K562 (cell line): ENCODE measurements at regions not wholly inside any gene's neighbourhood (a gene's known extent, or its start where the extent isn't known, plus 50 kb on each side); places are given as distances from the start of the nearest gene placed in this dataset.

ENCODE experiments used
- BMI1 ChIP-seq: fragments of 150-350 bp; IDR thresholded peaks from 2 replicates; pipeline ENCODE4 v1.6.1; 2014; ENCODE audit warnings: low read length
- LCOR ChIP-seq: sonication (generic); formaldehyde crosslinking; IDR thresholded peaks from 2 replicates; pipeline ENCODE4 v1.8.0; 2022; ENCODE audit warnings: mild to moderate bottlenecking, missing genetic modification reagents
- PRPF4 ChIP-seq: fragments of 200-400 bp; formaldehyde crosslinking; IDR thresholded peaks from one replicate; pipeline ENCODE4 v1.6.1; 2017; ENCODE audit warnings: low read length, low read depth, mild to moderate bottlenecking; ENCODE audit not compliant: insufficient read depth, poor library complexity, severe bottlenecking
- RNF2 ChIP-seq: sonication (generic); IDR thresholded peaks from 2 replicates; pipeline ENCODE4 v1.6.1; 2016
- ZC3H8 ChIP-seq: fragments of 450-650 bp; IDR thresholded peaks from 2 replicates; pipeline ENCODE4 v1.6.1; 2017
- TF ChIP-seq, protein P1 (sequence below): fragments of 250-450 bp; sonication (Bioruptor Pico); IDR thresholded peaks from 2 replicates; pipeline ENCODE4 v1.6.1; 2021; ENCODE audit warnings: mild to moderate bottlenecking
- TF ChIP-seq, protein P2 (sequence below), 2 experiments: fragments of 450-650 bp in 1 of 2; sonication (generic) in 1 of 2; formaldehyde crosslinking; conservative IDR thresholded peaks; 2 replicates each; pipeline versions ENCODE4 v1.4.0 to v1.8.1; 2020 to 2022; ENCODE audit warnings: mild to moderate bottlenecking in 1 of 2, missing genetic modification reagents in 1 of 2
- TF ChIP-seq, protein P3 (sequence below): fragments of 200-600 bp; sonication (generic); IDR thresholded peaks from one replicate; pipeline ENCODE4 v1.6.1; 2012; ENCODE audit warnings: mild to moderate bottlenecking, low read depth, low read length, inconsistent platforms

DNA sequence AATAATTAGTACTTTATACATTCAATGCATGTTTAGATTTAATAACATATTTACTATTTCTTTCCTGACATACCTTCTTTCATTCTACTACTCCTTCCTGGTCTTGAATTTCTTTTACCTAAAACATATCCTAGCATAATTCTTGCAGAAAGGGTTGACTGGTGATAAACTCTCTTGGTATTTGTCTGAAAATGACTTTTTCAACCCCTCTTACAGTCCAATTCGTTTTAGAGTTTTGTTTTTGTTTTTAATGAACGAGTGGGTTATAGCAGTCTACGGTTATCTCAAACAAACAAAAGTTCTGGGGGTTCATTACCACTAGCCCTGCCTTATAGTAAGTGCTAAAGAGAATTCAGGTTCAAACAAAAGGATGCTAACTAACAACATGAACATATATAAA, 69.6 kb upstream of the ALDH1B1 start (continued):
- TF ChIP-seq, protein P1, sequence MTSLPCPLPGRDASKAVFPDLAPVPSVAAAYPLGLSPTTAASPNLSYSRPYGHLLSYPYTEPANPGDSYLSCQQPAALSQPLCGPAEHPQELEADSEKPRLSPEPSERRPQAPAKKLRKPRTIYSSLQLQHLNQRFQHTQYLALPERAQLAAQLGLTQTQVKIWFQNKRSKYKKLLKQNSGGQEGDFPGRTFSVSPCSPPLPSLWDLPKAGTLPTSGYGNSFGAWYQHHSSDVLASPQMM (CRISPR knock-in tag) = no peak
- TF ChIP-seq ZC3H8 (no peak), BMI1 (peak; percentile 28; the same call in 1 of the 2 replicates), LCOR (CRISPR knock-in tag) (no peak), PRPF4 (no peak), RNF2 (peak; percentile 39; the same call in 1 of the 2 replicates)
- TF ChIP-seq, protein P2, sequence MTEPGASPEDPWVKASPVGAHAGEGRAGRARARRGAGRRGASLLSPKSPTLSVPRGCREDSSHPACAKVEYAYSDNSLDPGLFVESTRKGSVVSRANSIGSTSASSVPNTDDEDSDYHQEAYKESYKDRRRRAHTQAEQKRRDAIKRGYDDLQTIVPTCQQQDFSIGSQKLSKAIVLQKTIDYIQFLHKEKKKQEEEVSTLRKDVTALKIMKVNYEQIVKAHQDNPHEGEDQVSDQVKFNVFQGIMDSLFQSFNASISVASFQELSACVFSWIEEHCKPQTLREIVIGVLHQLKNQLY (CRISPR knock-in tag; conservative IDR thresholded peaks at IDR 0.05) = no peak
- TF ChIP-seq, protein P3, sequence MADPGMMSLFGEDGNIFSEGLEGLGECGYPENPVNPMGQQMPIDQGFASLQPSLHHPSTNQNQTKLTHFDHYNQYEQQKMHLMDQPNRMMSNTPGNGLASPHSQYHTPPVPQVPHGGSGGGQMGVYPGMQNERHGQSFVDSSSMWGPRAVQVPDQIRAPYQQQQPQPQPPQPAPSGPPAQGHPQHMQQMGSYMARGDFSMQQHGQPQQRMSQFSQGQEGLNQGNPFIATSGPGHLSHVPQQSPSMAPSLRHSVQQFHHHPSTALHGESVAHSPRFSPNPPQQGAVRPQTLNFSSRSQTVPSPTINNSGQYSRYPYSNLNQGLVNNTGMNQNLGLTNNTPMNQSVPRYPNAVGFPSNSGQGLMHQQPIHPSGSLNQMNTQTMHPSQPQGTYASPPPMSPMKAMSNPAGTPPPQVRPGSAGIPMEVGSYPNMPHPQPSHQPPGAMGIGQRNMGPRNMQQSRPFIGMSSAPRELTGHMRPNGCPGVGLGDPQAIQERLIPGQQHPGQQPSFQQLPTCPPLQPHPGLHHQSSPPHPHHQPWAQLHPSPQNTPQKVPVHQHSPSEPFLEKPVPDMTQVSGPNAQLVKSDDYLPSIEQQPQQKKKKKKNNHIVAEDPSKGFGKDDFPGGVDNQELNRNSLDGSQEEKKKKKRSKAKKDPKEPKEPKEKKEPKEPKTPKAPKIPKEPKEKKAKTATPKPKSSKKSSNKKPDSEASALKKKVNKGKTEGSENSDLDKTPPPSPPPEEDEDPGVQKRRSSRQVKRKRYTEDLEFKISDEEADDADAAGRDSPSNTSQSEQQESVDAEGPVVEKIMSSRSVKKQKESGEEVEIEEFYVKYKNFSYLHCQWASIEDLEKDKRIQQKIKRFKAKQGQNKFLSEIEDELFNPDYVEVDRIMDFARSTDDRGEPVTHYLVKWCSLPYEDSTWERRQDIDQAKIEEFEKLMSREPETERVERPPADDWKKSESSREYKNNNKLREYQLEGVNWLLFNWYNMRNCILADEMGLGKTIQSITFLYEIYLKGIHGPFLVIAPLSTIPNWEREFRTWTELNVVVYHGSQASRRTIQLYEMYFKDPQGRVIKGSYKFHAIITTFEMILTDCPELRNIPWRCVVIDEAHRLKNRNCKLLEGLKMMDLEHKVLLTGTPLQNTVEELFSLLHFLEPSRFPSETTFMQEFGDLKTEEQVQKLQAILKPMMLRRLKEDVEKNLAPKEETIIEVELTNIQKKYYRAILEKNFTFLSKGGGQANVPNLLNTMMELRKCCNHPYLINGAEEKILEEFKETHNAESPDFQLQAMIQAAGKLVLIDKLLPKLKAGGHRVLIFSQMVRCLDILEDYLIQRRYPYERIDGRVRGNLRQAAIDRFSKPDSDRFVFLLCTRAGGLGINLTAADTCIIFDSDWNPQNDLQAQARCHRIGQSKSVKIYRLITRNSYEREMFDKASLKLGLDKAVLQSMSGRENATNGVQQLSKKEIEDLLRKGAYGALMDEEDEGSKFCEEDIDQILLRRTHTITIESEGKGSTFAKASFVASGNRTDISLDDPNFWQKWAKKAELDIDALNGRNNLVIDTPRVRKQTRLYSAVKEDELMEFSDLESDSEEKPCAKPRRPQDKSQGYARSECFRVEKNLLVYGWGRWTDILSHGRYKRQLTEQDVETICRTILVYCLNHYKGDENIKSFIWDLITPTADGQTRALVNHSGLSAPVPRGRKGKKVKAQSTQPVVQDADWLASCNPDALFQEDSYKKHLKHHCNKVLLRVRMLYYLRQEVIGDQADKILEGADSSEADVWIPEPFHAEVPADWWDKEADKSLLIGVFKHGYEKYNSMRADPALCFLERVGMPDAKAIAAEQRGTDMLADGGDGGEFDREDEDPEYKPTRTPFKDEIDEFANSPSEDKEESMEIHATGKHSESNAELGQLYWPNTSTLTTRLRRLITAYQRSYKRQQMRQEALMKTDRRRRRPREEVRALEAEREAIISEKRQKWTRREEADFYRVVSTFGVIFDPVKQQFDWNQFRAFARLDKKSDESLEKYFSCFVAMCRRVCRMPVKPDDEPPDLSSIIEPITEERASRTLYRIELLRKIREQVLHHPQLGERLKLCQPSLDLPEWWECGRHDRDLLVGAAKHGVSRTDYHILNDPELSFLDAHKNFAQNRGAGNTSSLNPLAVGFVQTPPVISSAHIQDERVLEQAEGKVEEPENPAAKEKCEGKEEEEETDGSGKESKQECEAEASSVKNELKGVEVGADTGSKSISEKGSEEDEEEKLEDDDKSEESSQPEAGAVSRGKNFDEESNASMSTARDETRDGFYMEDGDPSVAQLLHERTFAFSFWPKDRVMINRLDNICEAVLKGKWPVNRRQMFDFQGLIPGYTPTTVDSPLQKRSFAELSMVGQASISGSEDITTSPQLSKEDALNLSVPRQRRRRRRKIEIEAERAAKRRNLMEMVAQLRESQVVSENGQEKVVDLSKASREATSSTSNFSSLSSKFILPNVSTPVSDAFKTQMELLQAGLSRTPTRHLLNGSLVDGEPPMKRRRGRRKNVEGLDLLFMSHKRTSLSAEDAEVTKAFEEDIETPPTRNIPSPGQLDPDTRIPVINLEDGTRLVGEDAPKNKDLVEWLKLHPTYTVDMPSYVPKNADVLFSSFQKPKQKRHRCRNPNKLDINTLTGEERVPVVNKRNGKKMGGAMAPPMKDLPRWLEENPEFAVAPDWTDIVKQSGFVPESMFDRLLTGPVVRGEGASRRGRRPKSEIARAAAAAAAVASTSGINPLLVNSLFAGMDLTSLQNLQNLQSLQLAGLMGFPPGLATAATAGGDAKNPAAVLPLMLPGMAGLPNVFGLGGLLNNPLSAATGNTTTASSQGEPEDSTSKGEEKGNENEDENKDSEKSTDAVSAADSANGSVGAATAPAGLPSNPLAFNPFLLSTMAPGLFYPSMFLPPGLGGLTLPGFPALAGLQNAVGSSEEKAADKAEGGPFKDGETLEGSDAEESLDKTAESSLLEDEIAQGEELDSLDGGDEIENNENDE = no peak
